ENCODE measurements at regions not wholly inside any gene's neighbourhood (a gene's known extent, or its start where the extent isn't known, plus 50 kb on each side); places are given as distances from the start of the nearest gene placed in this dataset.

DNA sequence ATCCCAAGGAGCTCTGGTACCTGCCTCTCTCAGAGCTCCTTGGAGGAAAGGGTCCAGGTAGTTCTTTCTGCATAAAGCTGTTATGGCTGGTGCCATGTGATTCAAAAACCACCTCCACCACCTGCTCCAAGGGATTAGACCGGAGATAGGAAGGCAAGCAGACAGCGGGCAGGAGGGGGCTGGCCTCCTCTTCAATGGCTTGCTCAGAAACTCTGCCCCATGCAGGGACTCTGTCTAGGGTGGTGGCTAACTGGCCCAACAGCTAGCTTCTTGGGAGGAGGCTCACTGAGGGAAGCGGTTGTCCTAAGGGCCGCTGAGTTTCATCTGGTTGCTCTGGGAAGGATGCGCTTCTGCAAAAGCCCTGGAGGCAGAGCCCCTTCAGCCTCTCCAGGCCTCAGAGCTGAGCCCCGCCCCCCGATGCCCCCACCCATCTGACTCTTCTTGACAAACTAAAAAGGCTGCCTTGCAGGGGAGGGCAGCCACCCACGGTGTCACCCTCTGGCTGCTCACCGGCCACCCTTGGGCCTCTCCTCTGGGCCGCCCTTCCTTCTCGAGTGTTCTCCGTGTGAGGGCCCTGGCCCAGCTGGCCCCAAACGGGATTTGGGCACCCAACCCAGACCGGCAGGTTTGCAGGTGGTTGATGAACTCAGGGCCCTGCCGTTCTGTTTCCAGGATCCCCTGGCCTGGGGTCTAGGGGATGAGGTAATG is 90.2 kb downstream of the MCFD2 start:
- TF ChIP-seq, protein P1, sequence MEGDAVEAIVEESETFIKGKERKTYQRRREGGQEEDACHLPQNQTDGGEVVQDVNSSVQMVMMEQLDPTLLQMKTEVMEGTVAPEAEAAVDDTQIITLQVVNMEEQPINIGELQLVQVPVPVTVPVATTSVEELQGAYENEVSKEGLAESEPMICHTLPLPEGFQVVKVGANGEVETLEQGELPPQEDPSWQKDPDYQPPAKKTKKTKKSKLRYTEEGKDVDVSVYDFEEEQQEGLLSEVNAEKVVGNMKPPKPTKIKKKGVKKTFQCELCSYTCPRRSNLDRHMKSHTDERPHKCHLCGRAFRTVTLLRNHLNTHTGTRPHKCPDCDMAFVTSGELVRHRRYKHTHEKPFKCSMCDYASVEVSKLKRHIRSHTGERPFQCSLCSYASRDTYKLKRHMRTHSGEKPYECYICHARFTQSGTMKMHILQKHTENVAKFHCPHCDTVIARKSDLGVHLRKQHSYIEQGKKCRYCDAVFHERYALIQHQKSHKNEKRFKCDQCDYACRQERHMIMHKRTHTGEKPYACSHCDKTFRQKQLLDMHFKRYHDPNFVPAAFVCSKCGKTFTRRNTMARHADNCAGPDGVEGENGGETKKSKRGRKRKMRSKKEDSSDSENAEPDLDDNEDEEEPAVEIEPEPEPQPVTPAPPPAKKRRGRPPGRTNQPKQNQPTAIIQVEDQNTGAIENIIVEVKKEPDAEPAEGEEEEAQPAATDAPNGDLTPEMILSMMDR (IDR thresholded peaks at IDR 0.05; ENCODE audit: insufficient read depth, low read depth, low read length), result no peak
- TF ChIP-seq EZH2 (IDR thresholded peaks at IDR 0.05; ENCODE audit: insufficient read depth, low read length), result no peak
